Skeletal muscle satellite cell (primary cell): ENCODE measurements at regions not wholly inside any gene's neighbourhood (a gene's known extent, or its start where the extent isn't known, plus 50 kb on each side); places are given as distances from the start of the nearest gene placed in this dataset.
A peak's percentile ranks its signal among the peaks of the same experiment; 100 is the strongest.

Experiments
- H3K27me3 ChIP-seq: 2 replicates; pipeline ENCODE4 v1.7.0; 2013; ENCODE audit warnings: low read length; ENCODE audit not compliant: control insufficient read depth, insufficient read depth
- H3K36me3 ChIP-seq: 2 replicates; pipeline ENCODE4 v1.7.0; 2013; ENCODE audit warnings: mild to moderate bottlenecking, control low read depth, low read length; ENCODE audit not compliant: insufficient read depth
- H3K4me1 ChIP-seq: 2 replicates; pipeline ENCODE4 v1.7.0; 2013; ENCODE audit warnings: low read length; ENCODE audit not compliant: control insufficient read depth, insufficient read depth
- H3K4me2 ChIP-seq: 2 replicates; pipeline ENCODE4 v1.7.0; 2013; ENCODE audit warnings: mild to moderate bottlenecking, low read length
- H3K4me3 ChIP-seq: 2 replicates; pipeline ENCODE4 v1.7.0; 2013; ENCODE audit warnings: low read length
- H3K9ac ChIP-seq: 2 replicates; pipeline ENCODE4 v1.7.0; 2013; ENCODE audit warnings: mild to moderate bottlenecking, low read depth, low read length, moderate library complexity
- H3K9me3 ChIP-seq: replicated peaks from 2 replicates; pipeline ENCODE4 v1.7.0; 2013; ENCODE audit warnings: mild to moderate bottlenecking, control low read depth, low read length

DNA sequence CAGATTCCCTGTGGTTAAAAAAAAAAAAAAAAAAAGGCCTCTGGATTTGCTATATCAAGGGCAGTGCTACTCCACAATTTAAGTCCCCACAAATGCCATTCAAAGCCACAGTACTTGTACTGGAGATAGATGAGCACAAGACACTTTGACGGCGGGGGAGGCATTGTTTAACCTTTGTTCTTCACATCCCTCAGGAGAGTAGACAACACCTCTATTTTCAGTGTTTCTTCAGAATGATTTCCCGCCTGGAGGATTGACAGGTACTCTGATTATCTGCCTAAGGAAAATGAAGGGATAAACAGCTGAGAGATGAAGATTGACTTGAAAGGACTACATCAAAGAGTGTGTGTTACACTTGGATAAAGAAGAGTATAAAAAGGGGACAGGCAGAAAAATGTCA is 58.7 kb downstream of the OTOL1 start:
- H3K4me1 ChIP-seq, result peaks cover 5% of the 10 kb centered on the region
- no peak overlapping the region for H3K4me3 ChIP-seq
- H3K36me3 ChIP-seq, result no peaks in the 10 kb centered on the region
- H3K9ac ChIP-seq, result no peak overlapping the region
- H3K27me3 ChIP-seq, result peaks cover 18% of the 10 kb centered on the region
- H3K4me2 ChIP-seq, result no peak overlapping the region
- H3K9me3 ChIP-seq, result no peaks in the 10 kb centered on the region

DNA sequence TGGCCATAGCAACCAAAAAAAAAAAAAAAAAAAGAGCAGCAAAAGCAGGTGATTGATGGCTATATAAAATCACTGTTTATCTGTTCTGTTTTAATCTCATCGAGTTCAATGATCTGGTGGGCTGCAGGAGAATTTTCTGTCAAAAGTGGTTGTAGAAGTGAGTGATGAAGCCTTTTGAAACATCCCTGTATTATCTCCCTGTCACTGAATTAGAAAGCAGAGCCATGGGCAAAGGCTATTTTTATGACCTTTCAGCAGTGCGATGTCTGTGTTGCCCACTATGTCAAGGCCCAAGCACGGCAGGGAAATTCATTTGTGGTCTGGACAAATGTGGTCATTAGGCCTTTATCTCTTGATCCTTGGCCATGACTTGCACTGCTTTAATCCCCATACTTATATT is 59.9 kb downstream of the OTOL1 start:
- H3K36me3 ChIP-seq, result no peaks in the 10 kb centered on the region
- no peaks in the 10 kb centered on the region for H3K9me3 ChIP-seq
- no peak overlapping the region for H3K4me2 ChIP-seq
- no peak overlapping the region for H3K4me3 ChIP-seq
- peaks cover 5% of the 10 kb centered on the region for H3K4me1 ChIP-seq
- no peak overlapping the region for H3K9ac ChIP-seq
- H3K27me3 ChIP-seq, result peaks cover 18% of the 10 kb centered on the region

DNA sequence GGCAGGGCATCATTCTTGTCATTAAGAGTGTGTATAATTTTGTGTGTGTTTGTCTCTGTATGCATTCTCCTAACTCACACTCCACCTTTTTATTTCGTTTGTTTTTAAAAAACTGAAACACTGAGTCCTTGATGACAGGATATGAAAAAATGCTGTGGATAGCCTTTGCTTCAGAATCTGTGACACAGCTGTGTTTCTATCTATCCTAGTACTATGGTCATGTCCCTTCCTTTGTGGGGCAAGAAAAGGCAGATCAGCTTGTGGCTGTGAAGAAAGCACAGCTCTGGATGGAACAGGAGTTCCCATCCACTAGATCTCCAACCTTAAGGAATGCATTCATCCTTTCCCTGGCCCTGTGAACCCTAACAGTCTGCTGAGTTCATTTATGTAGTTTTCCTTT is 60.3 kb downstream of the OTOL1 start:
- no peaks in the 10 kb centered on the region for H3K36me3 ChIP-seq
- no peak overlapping the region for H3K4me2 ChIP-seq
- no peak overlapping the region for H3K9ac ChIP-seq
- H3K4me3 ChIP-seq, result no peak overlapping the region
- peaks cover 5% of the 10 kb centered on the region for H3K4me1 ChIP-seq
- peaks cover 18% of the 10 kb centered on the region for H3K27me3 ChIP-seq
- H3K9me3 ChIP-seq, result no peaks in the 10 kb centered on the region

DNA sequence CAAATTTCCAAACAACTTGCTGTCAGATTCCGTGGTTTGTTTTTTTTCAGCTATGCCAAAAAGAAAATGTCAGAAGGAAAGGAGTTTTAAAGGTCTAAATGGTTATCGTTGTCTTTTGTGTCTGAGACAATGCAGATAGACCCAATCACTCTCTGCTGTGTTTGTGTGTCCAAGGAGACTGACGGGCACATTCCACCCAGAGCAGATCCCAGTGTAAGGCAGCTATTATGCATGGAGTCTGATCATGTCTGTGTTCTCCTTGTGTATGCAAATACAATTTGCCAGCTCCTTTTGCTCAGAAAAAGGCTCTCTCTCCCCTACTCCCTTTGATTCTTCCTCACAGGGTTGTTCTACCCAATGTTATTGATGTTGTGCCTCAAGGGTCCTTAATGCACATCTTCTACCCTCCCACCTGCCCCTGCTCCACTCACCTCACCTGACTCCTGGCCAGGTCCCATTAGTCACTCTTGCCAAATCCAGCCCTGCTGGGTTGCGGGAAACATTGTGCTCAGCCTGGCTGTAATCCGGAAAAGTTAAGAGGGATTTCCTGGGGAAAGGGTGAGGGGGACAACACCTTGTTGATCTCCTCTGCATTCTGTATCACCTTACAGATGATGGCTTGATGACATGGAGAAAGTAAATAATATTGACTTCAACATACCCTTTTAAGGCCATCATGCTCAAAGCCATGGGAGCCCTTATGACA is 61.0 kb downstream of the OTOL1 start:
- Histone ChIP-seq H3K9ac (no peak overlapping the region), H3K9me3 (no peaks in the 10 kb centered on the region), H3K36me3 (no peaks in the 10 kb centered on the region), H3K4me1 (peaks cover 5% of the 10 kb centered on the region), H3K27me3 (peaks cover 18% of the 10 kb centered on the region), H3K4me3 (no peak overlapping the region), H3K4me2 (no peak overlapping the region)

DNA sequence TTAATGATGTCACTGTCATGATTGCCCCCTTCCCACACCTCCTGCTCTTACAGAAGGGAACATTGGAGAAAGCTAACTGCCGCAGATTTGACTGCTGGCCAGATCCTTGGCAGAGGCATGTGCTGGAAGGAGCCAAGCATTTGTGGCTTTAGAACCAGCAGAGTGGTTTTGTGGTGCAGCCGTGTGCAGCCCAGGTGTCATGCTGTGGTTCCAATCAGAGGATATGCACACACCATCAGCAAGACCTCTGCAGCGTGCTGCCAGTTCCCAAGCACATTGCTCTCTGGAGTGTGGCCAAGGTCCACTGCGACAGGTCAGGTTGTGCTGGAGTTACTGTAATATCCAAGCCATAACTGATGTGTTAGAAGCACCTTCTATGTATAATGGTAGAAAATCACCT is 61.6 kb downstream of the OTOL1 start:
- Histone ChIP-seq H3K4me3 (no peak overlapping the region), H3K9ac (no peak overlapping the region), H3K27me3 (peaks cover 13% of the 10 kb centered on the region), H3K4me1 (peaks cover 5% of the 10 kb centered on the region), H3K9me3 (no peaks in the 10 kb centered on the region), H3K4me2 (no peak overlapping the region), H3K36me3 (no peaks in the 10 kb centered on the region)

DNA sequence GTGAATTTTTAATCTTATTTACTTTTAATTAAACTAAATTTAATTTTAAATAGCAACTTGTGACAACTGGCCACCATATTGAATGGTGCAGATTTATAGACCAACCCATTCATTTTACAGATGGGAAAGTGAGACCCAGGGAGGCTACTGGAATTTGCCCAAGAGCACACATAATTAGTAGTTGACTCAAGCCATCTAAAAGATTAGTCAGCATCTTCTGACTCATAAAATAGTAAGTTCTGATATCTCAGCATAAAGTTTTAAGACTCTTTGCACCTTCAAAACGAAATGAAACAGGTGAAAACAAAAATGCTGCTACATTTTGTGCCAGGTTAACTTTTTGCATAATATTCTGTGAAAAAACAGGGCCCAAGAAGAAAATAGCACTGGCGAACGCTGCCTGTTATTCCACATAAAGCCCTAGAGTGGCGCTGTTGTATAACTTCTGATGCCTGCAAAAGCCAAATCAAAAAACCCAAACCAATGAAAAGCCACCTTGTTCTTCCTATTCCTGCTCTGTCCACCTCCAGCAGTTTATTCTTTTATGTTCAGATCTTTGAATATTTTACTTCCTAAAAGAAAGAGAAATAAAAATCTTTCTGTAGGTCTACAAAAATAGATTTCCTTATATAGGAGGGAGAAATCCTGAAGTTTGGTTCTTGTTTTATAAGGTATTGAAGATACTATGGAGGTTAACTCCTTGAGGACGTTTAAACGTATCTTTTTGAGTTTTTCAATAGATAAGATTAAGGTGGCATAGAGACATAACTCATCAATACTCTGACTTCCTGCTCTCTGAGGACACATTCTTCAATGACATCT is 62.8 kb downstream of the OTOL1 start:
- Histone ChIP-seq H3K4me1 (peaks cover 5% of the 10 kb centered on the region), H3K9ac (no peak overlapping the region), H3K4me3 (no peak overlapping the region)

DNA sequence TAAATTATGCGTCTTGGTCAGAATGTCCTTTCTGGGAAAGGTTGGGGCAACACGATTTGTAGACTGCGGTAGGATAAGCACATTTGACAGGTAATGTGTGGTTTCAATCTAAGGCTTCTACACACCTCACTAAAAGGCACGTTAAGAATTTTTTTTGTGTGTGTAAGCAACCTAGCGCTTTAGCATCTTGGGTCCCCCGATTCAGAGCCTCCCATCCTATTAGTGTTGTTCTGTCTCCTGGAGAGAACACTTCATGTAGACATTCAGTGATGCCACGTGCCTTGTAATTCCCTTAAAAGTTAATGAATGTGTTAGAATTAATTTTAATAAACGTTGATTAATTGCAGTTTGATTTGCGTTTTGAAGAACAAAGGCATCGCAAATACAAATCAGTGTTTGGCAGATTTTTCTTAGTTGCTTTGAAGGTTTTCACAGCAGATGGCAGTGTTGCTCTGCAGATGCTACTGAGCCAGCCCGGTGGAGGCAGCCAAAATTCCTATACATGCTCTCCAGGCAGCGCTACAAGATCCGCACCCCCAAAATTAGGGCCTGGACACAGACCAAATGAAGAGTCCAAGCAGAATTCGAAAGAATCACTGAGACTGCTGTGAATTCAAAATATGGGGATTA is 63.5 kb downstream of the OTOL1 start:
- peaks cover 5% of the 10 kb centered on the region for H3K4me1 ChIP-seq
- H3K9ac ChIP-seq, result no peak overlapping the region
- no peaks in the 10 kb centered on the region for H3K36me3 ChIP-seq
- peaks cover 12% of the 10 kb centered on the region for H3K27me3 ChIP-seq
- H3K9me3 ChIP-seq, result no peaks in the 10 kb centered on the region
- peak overlapping the region; percentile 10 for H3K4me2 ChIP-seq
- no peak overlapping the region for H3K4me3 ChIP-seq

More for the DNA sequence above, 62.8 kb downstream of the OTOL1 start:
- Histone ChIP-seq H3K36me3 (no peaks in the 10 kb centered on the region), H3K9me3 (no peaks in the 10 kb centered on the region), H3K27me3 (peaks cover 12% of the 10 kb centered on the region), H3K4me2 (no peak overlapping the region)

DNA sequence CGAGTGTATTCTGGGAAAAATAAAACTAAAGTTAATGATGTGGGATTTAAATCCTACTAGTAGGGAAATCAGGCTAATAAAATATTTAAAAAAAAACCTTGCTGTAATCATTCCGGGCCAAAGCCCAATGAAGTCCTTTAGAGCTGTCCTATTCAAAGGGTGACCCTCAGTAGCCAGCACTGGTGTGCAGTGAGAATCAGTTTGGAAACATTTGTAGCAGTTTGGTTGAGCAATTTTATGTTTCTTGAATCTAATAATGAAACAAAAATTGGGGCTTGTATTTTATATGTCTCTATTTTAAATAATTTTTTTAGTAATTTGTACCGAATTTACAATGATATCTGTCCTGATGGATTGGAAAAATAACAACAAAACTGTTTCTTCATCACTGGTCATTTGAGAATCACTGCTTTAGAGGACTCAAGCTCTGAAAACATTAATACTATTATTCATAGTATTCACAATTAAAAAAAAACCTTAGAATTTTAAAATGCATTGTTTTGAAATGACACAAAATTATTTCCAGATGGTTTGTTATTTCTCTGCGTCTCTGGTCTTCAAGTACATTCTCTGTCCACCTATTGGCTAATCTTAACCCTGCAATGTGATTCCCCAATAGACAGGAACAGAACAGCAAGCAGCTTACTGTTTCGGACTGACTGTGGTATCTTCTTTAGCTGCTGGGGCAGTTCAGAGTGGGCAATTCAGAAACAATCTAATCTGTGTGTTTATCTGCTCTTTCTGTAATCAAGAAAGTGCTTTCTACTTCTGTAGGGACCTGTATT is 71.2 kb downstream of the OTOL1 start:
- Histone ChIP-seq H3K36me3 (no peaks in the 10 kb centered on the region), H3K9ac (no peak overlapping the region), H3K4me2 (peak overlapping the region; percentile 42), H3K4me3 (no peak overlapping the region), H3K4me1 (no peaks in the 10 kb centered on the region), H3K27me3 (no peaks in the 10 kb centered on the region), H3K9me3 (no peaks in the 10 kb centered on the region)

DNA sequence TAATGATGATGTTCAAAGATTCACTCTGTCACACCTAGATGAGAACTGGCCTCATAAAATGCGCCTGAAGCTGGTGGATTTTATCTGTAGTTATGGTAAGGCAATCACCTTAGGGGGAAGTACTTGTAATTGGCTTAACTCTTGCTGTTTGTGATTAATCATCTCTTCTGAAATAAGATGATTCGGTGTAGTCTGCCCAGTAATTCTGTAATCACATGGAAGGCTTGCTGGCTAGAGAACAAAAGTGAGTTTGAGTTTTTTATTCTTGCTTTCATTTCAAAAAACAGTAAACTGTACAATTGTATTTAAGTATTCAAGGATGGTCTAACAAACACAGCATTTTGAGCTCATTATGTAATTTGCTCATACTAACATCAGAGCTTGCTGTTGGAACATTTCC is 72.1 kb downstream of the OTOL1 start:
- Histone ChIP-seq H3K36me3 (no peaks in the 10 kb centered on the region), H3K9ac (no peak overlapping the region), H3K4me3 (no peak overlapping the region), H3K9me3 (no peaks in the 10 kb centered on the region), H3K27me3 (no peaks in the 10 kb centered on the region), H3K4me2 (no peak overlapping the region), H3K4me1 (no peaks in the 10 kb centered on the region)

DNA sequence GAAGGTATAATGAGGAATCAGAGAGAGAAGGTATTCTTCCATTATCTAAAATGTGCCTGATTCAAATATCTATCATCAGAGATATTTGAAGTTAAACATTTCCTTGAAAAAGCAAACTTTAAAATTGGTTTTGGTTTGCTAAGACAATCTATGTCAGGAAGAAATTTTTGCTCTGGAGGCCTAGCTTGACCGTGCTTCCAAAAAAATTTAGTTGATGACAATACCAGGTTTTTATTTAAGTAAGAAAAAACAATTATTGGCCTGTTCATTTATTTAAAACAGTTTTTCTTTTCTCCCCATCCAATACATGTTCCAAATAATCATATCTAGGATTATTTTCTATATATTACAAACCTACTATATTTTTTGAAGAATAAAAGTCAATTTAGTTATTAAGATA is 75.3 kb downstream of the OTOL1 start:
- H3K27me3 ChIP-seq, result no peaks in the 10 kb centered on the region
- H3K4me1 ChIP-seq, result peaks cover 5% of the 10 kb centered on the region
- no peak overlapping the region for H3K9ac ChIP-seq
- H3K9me3 ChIP-seq, result no peaks in the 10 kb centered on the region
- H3K4me2 ChIP-seq, result no peak overlapping the region
- no peaks in the 10 kb centered on the region for H3K36me3 ChIP-seq
- H3K4me3 ChIP-seq, result no peak overlapping the region

DNA sequence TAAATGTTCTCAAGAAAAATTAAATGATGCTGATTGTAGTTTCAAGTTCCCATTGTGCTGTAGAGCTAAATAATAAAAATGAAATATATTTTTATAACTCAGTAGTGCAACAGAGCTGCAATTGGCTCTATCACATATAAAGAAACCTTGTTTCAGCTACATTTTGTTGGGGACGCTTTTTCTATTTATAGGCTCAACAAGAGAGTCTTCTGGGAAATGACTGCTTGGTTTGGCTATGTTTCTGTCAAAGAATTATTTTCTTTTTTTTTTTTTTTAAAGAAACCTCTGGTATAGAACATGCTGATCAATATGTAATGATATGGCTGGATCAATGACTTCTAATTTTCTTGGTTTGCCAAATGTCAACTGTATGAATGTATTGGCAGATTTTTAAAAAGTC is 76.5 kb downstream of the OTOL1 start:
- Histone ChIP-seq H3K27me3 (no peaks in the 10 kb centered on the region), H3K36me3 (no peaks in the 10 kb centered on the region), H3K4me2 (no peak overlapping the region), H3K9ac (no peak overlapping the region), H3K9me3 (no peaks in the 10 kb centered on the region), H3K4me1 (peaks cover 14% of the 10 kb centered on the region), H3K4me3 (no peak overlapping the region)
